Neural progenitor cell (in vitro differentiated cells): ENCODE measurements at regions not wholly inside any gene's neighbourhood (a gene's known extent, or its start where the extent isn't known, plus 50 kb on each side); places are given as distances from the start of the nearest gene placed in this dataset.
"Not testable (repeated sequence)": the region's sequence is repeated elsewhere in the genome, so short reads cannot be mapped to it uniquely, and the experiment has no call there.

Experiments used
- DNase-seq: peaks from one replicate; pipeline ENCODE4 v3.0.0-alpha.2; 2016; ENCODE audit warnings: low spot score
- H2AFZ ChIP-seq: fragments of 200-600 bp; sonication (generic); replicated peaks from 2 replicates; pipeline ENCODE4 v1.6.1; 2016; ENCODE audit warnings: antibody characterized with exemption
- H3F3A ChIP-seq: fragments of 200-600 bp; sonication (generic); 2 replicates; pipeline ENCODE4 v1.6.1; 2016; ENCODE audit warnings: antibody characterized with exemption, low read depth
- H3K27ac ChIP-seq: fragments of 200-600 bp; sonication (generic); 2 replicates; pipeline ENCODE4 v1.5.1; 2016; ENCODE audit warnings: mild to moderate bottlenecking
- H3K27me3 ChIP-seq: fragments of 200-600 bp; sonication (generic); 2 replicates; pipeline ENCODE4 v1.6.1; 2016; ENCODE audit warnings: mild to moderate bottlenecking, moderate library complexity
- H3K36me3 ChIP-seq: fragments of 200-600 bp; sonication (generic); 2 replicates; pipeline ENCODE4 v1.5.1; 2016
- H3K4me1 ChIP-seq: fragments of 200-600 bp; sonication (generic); 2 replicates; pipeline ENCODE4 v1.6.1; 2016; ENCODE audit warnings: mixed run types
- H3K4me2 ChIP-seq: fragments of 200-600 bp; sonication (generic); 2 replicates; pipeline ENCODE4 v1.6.1; 2016
- H3K4me3 ChIP-seq: fragments of 200-600 bp; sonication (generic); 2 replicates; pipeline ENCODE4 v1.5.1; 2016
- H3K79me2 ChIP-seq: fragments of 200-600 bp; sonication (generic); 2 replicates; pipeline ENCODE4 v1.6.1; 2016; ENCODE audit warnings: low read depth
- H3K9ac ChIP-seq: fragments of 200-600 bp; sonication (generic); 2 replicates; pipeline ENCODE4 v1.6.1; 2016
- H3K9me3 ChIP-seq: fragments of 200-600 bp; sonication (generic); 2 replicates; pipeline ENCODE4 v1.5.1; 2016; ENCODE audit warnings: low read depth
- H4K20me1 ChIP-seq: fragments of 200-600 bp; sonication (generic); 2 replicates; pipeline ENCODE4 v1.6.1; 2016; ENCODE audit warnings: low read depth
- H3K27ac Mint-ChIP-seq: 3 replicates; pipeline ENCODE4 v1.8.0; 2021; ENCODE audit warnings: mixed read lengths
- H3K27me3 Mint-ChIP-seq: 2 replicates; pipeline ENCODE4 v1.8.0; 2022; ENCODE audit warnings: low read depth, mild to moderate bottlenecking, inconsistent platforms, moderate library complexity, mixed read lengths; ENCODE audit not compliant: insufficient read depth
- H3K36me3 Mint-ChIP-seq: 3 replicates; pipeline ENCODE4 v1.8.0; 2021; ENCODE audit warnings: mixed read lengths
- H3K4me1 Mint-ChIP-seq: 3 replicates; pipeline ENCODE4 v1.8.0; 2021; ENCODE audit warnings: mixed read lengths
- H3K4me3 Mint-ChIP-seq: 3 replicates; pipeline ENCODE4 v1.8.0; 2021; ENCODE audit warnings: mild to moderate bottlenecking, moderate library complexity, mixed read lengths
- H3K9me3 Mint-ChIP-seq: 3 replicates; pipeline ENCODE4 v1.8.0; 2020; ENCODE audit warnings: mixed read lengths
- CTCF ChIP-seq: fragments of 200-600 bp; sonication (generic); IDR thresholded peaks from 2 replicates; pipeline ENCODE4 v1.5.1; 2017; ENCODE audit warnings: antibody characterized with exemption, mild to moderate bottlenecking
- EZH2 ChIP-seq: fragments of 200-600 bp; sonication (generic); IDR thresholded peaks from 2 replicates; pipeline ENCODE4 v1.6.1; 2017; ENCODE audit warnings: antibody characterized with exemption, mild to moderate bottlenecking, moderate library complexity
- EZH2phosphoT487 ChIP-seq: fragments of 200-600 bp; sonication (generic); IDR thresholded peaks from 2 replicates; pipeline ENCODE4 v1.6.1; 2017; ENCODE audit warnings: antibody characterized with exemption

- TF ChIP-seq EZH2phosphoT487 (no peak), CTCF (no peak), EZH2 (no peak)
- H3K4me3 Mint-ChIP-seq = no peak overlapping the region
- Histone ChIP-seq H3K4me2 (no peak overlapping the region), H3K9me3 (peaks cover 3% of the 10 kb centered on the region), H3K79me2 (no peaks in the 10 kb centered on the region), H3K27ac (no peak overlapping the region), H3K36me3 (no peaks in the 10 kb centered on the region), H3F3A (peaks cover 33% of the 10 kb centered on the region), H3K4me1 (peaks cover 30% of the 10 kb centered on the region), H3K27me3 (no peaks in the 10 kb centered on the region), H4K20me1 (no peaks in the 10 kb centered on the region), H2AFZ (no peak overlapping the region), H3K4me3 (no peak overlapping the region), H3K9ac (no peak overlapping the region)
- peaks cover 3% of the 10 kb centered on the region for H3K9me3 Mint-ChIP-seq
- DNase-seq = no peak
- H3K4me1 Mint-ChIP-seq = peaks cover 23% of the 10 kb centered on the region
- no peaks in the 10 kb centered on the region for H3K36me3 Mint-ChIP-seq
- no peaks in the 10 kb centered on the region for H3K27me3 Mint-ChIP-seq
- H3K27ac Mint-ChIP-seq = no peak overlapping the region
These were observed 243.4 kb upstream of the RAI14 start for GRCh38 chr5:34412736-34413135.

- H3K79me2 ChIP-seq = no peaks in the 10 kb centered on the region
- no peaks in the 10 kb centered on the region for H3K27me3 ChIP-seq
- DNase-seq = no peak
- no peak overlapping the region for H3K4me2 ChIP-seq
- Mint-ChIP-seq H3K4me1 (peaks cover 18% of the 10 kb centered on the region), H3K27ac (no peak overlapping the region), H3K4me3 (no peak overlapping the region), H3K27me3 (peaks cover 2% of the 10 kb centered on the region), H3K36me3 (peaks cover under 1% of the 10 kb centered on the region), H3K9me3 (peaks cover 9% of the 10 kb centered on the region)
- H3K4me1 ChIP-seq = peaks cover 26% of the 10 kb centered on the region
- no peaks in the 10 kb centered on the region for H3K36me3 ChIP-seq
- peak overlapping the region; percentile 49 for H3K27ac ChIP-seq
- H3F3A ChIP-seq = peaks cover 25% of the 10 kb centered on the region
- H4K20me1 ChIP-seq = no peaks in the 10 kb centered on the region
- TF ChIP-seq EZH2phosphoT487 (no peak), EZH2 (no peak)
- no peak overlapping the region for H3K9ac ChIP-seq
- no peak overlapping the region for H3K4me3 ChIP-seq
- peaks cover 19% of the 10 kb centered on the region for H3K9me3 ChIP-seq
- peak overlapping the region; percentile 52 for H2AFZ ChIP-seq
These were observed 240.4 kb upstream of the RAI14 start for GRCh38 chr5:34415559-34416198.

GRCh38 chr5:34416501-34417008 is 239.6 kb upstream of the RAI14 start:
- H3K9me3 Mint-ChIP-seq = peaks cover 15% of the 10 kb centered on the region
- H3K4me2 ChIP-seq = no peak overlapping the region
- H3K4me3 Mint-ChIP-seq = no peak overlapping the region
- no peaks in the 10 kb centered on the region for H3K79me2 ChIP-seq
- peaks cover 10% of the 10 kb centered on the region for H3K4me1 Mint-ChIP-seq
- no peak overlapping the region for H3K4me3 ChIP-seq
- H3K27me3 Mint-ChIP-seq = peaks cover 2% of the 10 kb centered on the region
- no peaks in the 10 kb centered on the region for H3K36me3 ChIP-seq
- H3F3A ChIP-seq = peaks cover 16% of the 10 kb centered on the region
- H3K27me3 ChIP-seq = no peaks in the 10 kb centered on the region
- H3K27ac Mint-ChIP-seq = no peak overlapping the region
- TF ChIP-seq EZH2 = no peak
- no peak for TF ChIP-seq EZH2phosphoT487
- TF ChIP-seq CTCF = no peak
- peaks cover 19% of the 10 kb centered on the region for H3K9me3 ChIP-seq
- H4K20me1 ChIP-seq = no peaks in the 10 kb centered on the region
- no peak overlapping the region for H3K27ac ChIP-seq
- DNase-seq = no peak
- H2AFZ ChIP-seq = peak overlapping the region; percentile 20
- H3K36me3 Mint-ChIP-seq = peaks cover 3% of the 10 kb centered on the region
- H3K9ac ChIP-seq = no peak overlapping the region
- peaks cover 17% of the 10 kb centered on the region for H3K4me1 ChIP-seq

GRCh38 chr5:34420191-34420590 is 235.9 kb upstream of the RAI14 start:
- not testable (repeated sequence) for H3K4me3 ChIP-seq, H3K27me3 ChIP-seq, H3K4me2 ChIP-seq, H3F3A ChIP-seq, H3K27me3 Mint-ChIP-seq, H2AFZ ChIP-seq, H3K27ac Mint-ChIP-seq, H3K4me1 ChIP-seq, H4K20me1 ChIP-seq, H3K36me3 Mint-ChIP-seq, H3K36me3 ChIP-seq, H3K4me1 Mint-ChIP-seq, H3K79me2 ChIP-seq, DNase-seq, H3K9ac ChIP-seq, H3K4me3 Mint-ChIP-seq, H3K27ac ChIP-seq
- H3K9me3 Mint-ChIP-seq = peaks cover 18% of the 10 kb centered on the region
- H3K9me3 ChIP-seq = peaks cover 24% of the 10 kb centered on the region
